K562 (cell line): ENCODE measurements at regions not wholly inside any gene's neighbourhood (a gene's known extent, or its start where the extent isn't known, plus 50 kb on each side); places are given as distances from the start of the nearest gene placed in this dataset.

ENCODE experiments used
- ATAC-seq: fragments of 200-7000 bp; cut with Tn5 transposase; 3 replicates; pipeline ENCODE4 v1.9.1; 2020; ENCODE audit warnings: moderate library complexity
- BruUV-seq: library from RNA; stranded (reverse); fragments of 400-500 nt; replicated peaks from 2 replicates; lab custom pipeline; 2021; lab: Mats Ljungman, UMichigan
- CTCF ChIA-PET: fragments of 300-600 bp; formaldehyde crosslinking; extraction: SDS; loops from one replicate; lab custom pipeline; 2021; ENCODE audit warnings: low intra/inter-chr PET ratio; lab: Yijun Ruan, JAX
- POLR2A ChIA-PET: fragments of 300-600, 350-650 bp; sonication (Branson Sonifier 250); formaldehyde crosslinking; extraction: SDS; loops from one replicate; lab custom pipeline; 2021; ENCODE audit warnings: antibody characterized with exemption, inconsistent platforms; lab: Yijun Ruan, JAX
- DNase-seq, 4 experiments: peaks; one replicate each; pipeline versions ENCODE4 v3.0.0 to v3.0.0-alpha.2; 2011 to 2018; ENCODE audit warnings: low spot score in 3 of 4, mixed read lengths in 3 of 4; ENCODE audit errors: extremely low read depth in 1 of 4
- FAIRE-seq: peaks from 2 replicates; lab custom pipeline; 2011; peaks lifted over from hg19 to GRCh38; lab: Jason Lieb, UNC
- H2AFZ ChIP-seq: 2 replicates; pipeline ENCODE4 v1.6.0; 2011; ENCODE audit warnings: low read depth, low read length, control low read depth, inconsistent platforms
- H3K27ac ChIP-seq: fragments of 200-600 bp; 3 replicates; pipeline ENCODE4 v1.8.0; 2011; ENCODE audit warnings: low read depth, mild to moderate bottlenecking, control low read depth, inconsistent platforms, low read length, moderate library complexity, mixed read lengths; ENCODE audit errors: extremely low read depth
- H3K27me3 ChIP-seq, 2 experiments: fragments of 300-600 bp in 1 of 2; 2 replicates in 1 of 2; 3 replicates in 1 of 2; pipeline versions ENCODE4 v1.6.0 to v1.8.0; 2011; ENCODE audit warnings: inconsistent platforms in 2 of 2, low read length in 2 of 2, mild to moderate bottlenecking in 1 of 2, mixed read lengths in 1 of 2, moderate library complexity in 1 of 2; ENCODE audit not compliant: control insufficient read depth in 2 of 2, insufficient read depth in 2 of 2
- H3K36me3 ChIP-seq: fragments of 300-600 bp; 3 replicates; pipeline ENCODE4 v1.8.0; 2011; ENCODE audit warnings: mild to moderate bottlenecking, low read length, inconsistent platforms; ENCODE audit not compliant: control insufficient read depth, insufficient read depth
- H3K4me1 ChIP-seq, 2 experiments: fragments of 200-600 bp in 1 of 2; replicated peaks in 1 of 2; 2 replicates in 1 of 2; 3 replicates in 1 of 2; pipeline versions ENCODE4 v1.5.1 to v1.8.0; 2011; ENCODE audit warnings: inconsistent platforms in 2 of 2, low read length in 2 of 2, mild to moderate bottlenecking in 1 of 2, mixed read lengths in 1 of 2, moderate library complexity in 1 of 2; ENCODE audit not compliant: control insufficient read depth in 2 of 2, insufficient read depth in 2 of 2
- H3K4me2 ChIP-seq: 2 replicates; pipeline ENCODE4 v1.6.1; 2011; ENCODE audit warnings: low read length, control low read depth, inconsistent platforms, mixed read lengths; ENCODE audit not compliant: insufficient read depth
- H3K4me3 ChIP-seq: fragments of 200-600 bp; sonication (generic), shearing (Covaris generic); 2 replicates; pipeline ENCODE4 v1.5.1; 2016; ENCODE audit warnings: control low read depth, inconsistent platforms
- H3K79me2 ChIP-seq: fragments of 200-600 bp; 3 replicates; pipeline ENCODE4 v1.8.0; 2011; ENCODE audit warnings: low read length, inconsistent platforms; ENCODE audit not compliant: control insufficient read depth, insufficient read depth
- H3K9ac ChIP-seq, 2 experiments: 2 replicates each; pipeline versions ENCODE4 v1.6.0 to v1.6.1; 2011; ENCODE audit warnings: low read depth in 2 of 2, low read length in 2 of 2, control low read depth in 1 of 2, inconsistent platforms in 1 of 2, mild to moderate bottlenecking in 1 of 2, mixed read lengths in 1 of 2; ENCODE audit not compliant: insufficient read depth in 1 of 2
- H3K9me1 ChIP-seq: one replicate; pipeline ENCODE4 v1.6.0; 2011; ENCODE audit warnings: inconsistent platforms, mild to moderate bottlenecking, low read length, moderate library complexity; ENCODE audit not compliant: control insufficient read depth, insufficient read depth
- H3K9me3 ChIP-seq: replicated peaks from 2 replicates; pipeline ENCODE4 v1.5.1; 2011; ENCODE audit warnings: low read depth, low read length, inconsistent platforms; ENCODE audit not compliant: control insufficient read depth, insufficient read depth
- H4K20me1 ChIP-seq: replicated peaks from 2 replicates; pipeline ENCODE4 v1.6.1; 2011; ENCODE audit warnings: low read length, inconsistent platforms, mixed read lengths; ENCODE audit not compliant: control insufficient read depth, insufficient read depth
- PHTF2 ChIP-seq: fragments of 250-450 bp; sonication (Bioruptor Pico); IDR thresholded peaks from 2 replicates; pipeline ENCODE4 v1.5.0; 2021; ENCODE audit warnings: mild to moderate bottlenecking
- PRPF4 ChIP-seq: fragments of 200-400 bp; formaldehyde crosslinking; IDR thresholded peaks from one replicate; pipeline ENCODE4 v1.6.1; 2017; ENCODE audit warnings: low read length, low read depth, mild to moderate bottlenecking; ENCODE audit not compliant: insufficient read depth, poor library complexity, severe bottlenecking
- SMC3 ChIP-seq: conservative IDR thresholded peaks from 2 replicates; pipeline ENCODE4 v1.6.1; 2011; ENCODE audit warnings: low read depth, low read length, improper control_type of control experiment; ENCODE audit not compliant: insufficient read depth
- TARDBP ChIP-seq: fragments of 450-650 bp; IDR thresholded peaks from 2 replicates; pipeline ENCODE4 v1.6.1; 2016
- ZBTB8A ChIP-seq: fragments of 450-650 bp; IDR thresholded peaks from 2 replicates; pipeline ENCODE4 v1.6.1; 2018; ENCODE audit warnings: mild to moderate bottlenecking, moderate library complexity; ENCODE audit not compliant: partially characterized antibody
- ZNF766 ChIP-seq: fragments of 200-800 bp; sonication (Bioruptor generic); conservative IDR thresholded peaks from 2 replicates; pipeline ENCODE4 v1.6.1; 2016; ENCODE audit warnings: missing genetic modification characterization, missing compliant biosample characterization
- WGBS: fragments of 100-300 bp; shearing (Covaris generic); methylation state at CpG from one replicate; pipeline ENCODE4 v1.1.6; 2016; ENCODE audit warnings: low coverage, mixed read lengths; ENCODE audit not compliant: insufficient coverage; ENCODE audit errors: missing lambda C conversion rate; 5-methylcytosine and 5-hydroxymethylcytosine counted together
- in situ Hi-C: fragments of 300-500 bp; cut with MboI; formaldehyde crosslinking; loops from 4 replicates; pipeline ENCODE4 v1.15.0; 2018; ENCODE audit warnings: inconsistent platforms, mixed read lengths
- intact Hi-C: fragments of 100-400 bp; cut with micrococcal nuclease; formaldehyde crosslinking; loops from 2 replicates; pipeline ENCODE4 v1.14.2; 2022
- TF ChIP-seq, protein P1 (sequence below): sonication (generic); formaldehyde crosslinking; IDR thresholded peaks from 2 replicates; pipeline ENCODE4 v1.8.1; 2022; ENCODE audit warnings: missing genetic modification reagents
- TF ChIP-seq, protein P2 (sequence below): fragments of 250-450 bp; sonication (Bioruptor Pico); IDR thresholded peaks from 2 replicates; pipeline ENCODE4 v1.9.0; 2021; ENCODE audit warnings: mild to moderate bottlenecking, inconsistent platforms
- TF ChIP-seq, protein P3 (sequence below): sonication (generic); formaldehyde crosslinking; IDR thresholded peaks from 2 replicates; pipeline ENCODE4 v1.5.0; 2020; ENCODE audit warnings: missing genetic modification reagents
- TF ChIP-seq, protein P4 (sequence below): IDR thresholded peaks from 3 replicates; pipeline ENCODE4 v1.6.1; 2011; ENCODE audit warnings: borderline replicate concordance, mild to moderate bottlenecking; ENCODE audit not compliant: insufficient read length, insufficient read depth

DNA sequence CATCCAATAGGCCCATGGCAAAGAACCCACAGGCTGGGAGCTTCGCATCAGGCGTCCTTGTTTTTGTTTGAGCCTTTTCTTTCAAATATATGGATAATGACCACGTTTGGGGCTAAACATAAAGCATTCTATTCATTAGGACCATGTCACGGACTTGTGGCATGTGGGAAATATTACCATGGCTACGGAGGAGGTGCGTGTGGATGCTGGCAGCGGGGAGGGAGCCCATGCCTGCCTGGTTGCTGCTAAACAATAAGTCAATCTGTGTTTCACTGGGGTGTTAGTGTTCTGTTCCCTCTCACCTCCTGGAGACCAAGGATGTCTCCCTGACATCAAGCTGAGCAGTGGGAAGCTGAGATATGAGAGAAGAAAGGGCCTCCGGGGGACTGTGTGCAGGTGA, 121.1 kb downstream of the IRS2 start:
- CTCF ChIA-PET, result no interaction called here
- in situ Hi-C loops (no loop called here), intact Hi-C loops (no loop called here)
- no peak for DNase-seq
- H3K27me3 ChIP-seq, result peaks cover 3 to 28% of the 10 kb centered on the region in 2 experiments; a peak in 3 of 5 replicates
- no peak overlapping the region for H3K9ac ChIP-seq
- H3K4me2 ChIP-seq, result no peak overlapping the region
- 3% methylated on average over 7 of the region's 8 CpGs for WGBS
- no peaks in the 10 kb centered on the region for H3K9me3 ChIP-seq
- FAIRE-seq, result no peak
- TF ChIP-seq ZNF766 (CRISPR knock-in tag) (no peak), PHTF2 (no peak), PRPF4 (no peak), ZBTB8A (no peak), SMC3 (no peak), TARDBP (no peak)
- TF ChIP-seq, protein P1, sequence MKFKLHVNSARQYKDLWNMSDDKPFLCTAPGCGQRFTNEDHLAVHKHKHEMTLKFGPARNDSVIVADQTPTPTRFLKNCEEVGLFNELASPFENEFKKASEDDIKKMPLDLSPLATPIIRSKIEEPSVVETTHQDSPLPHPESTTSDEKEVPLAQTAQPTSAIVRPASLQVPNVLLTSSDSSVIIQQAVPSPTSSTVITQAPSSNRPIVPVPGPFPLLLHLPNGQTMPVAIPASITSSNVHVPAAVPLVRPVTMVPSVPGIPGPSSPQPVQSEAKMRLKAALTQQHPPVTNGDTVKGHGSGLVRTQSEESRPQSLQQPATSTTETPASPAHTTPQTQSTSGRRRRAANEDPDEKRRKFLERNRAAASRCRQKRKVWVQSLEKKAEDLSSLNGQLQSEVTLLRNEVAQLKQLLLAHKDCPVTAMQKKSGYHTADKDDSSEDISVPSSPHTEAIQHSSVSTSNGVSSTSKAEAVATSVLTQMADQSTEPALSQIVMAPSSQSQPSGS, result no peak
- TF ChIP-seq, protein P2, sequence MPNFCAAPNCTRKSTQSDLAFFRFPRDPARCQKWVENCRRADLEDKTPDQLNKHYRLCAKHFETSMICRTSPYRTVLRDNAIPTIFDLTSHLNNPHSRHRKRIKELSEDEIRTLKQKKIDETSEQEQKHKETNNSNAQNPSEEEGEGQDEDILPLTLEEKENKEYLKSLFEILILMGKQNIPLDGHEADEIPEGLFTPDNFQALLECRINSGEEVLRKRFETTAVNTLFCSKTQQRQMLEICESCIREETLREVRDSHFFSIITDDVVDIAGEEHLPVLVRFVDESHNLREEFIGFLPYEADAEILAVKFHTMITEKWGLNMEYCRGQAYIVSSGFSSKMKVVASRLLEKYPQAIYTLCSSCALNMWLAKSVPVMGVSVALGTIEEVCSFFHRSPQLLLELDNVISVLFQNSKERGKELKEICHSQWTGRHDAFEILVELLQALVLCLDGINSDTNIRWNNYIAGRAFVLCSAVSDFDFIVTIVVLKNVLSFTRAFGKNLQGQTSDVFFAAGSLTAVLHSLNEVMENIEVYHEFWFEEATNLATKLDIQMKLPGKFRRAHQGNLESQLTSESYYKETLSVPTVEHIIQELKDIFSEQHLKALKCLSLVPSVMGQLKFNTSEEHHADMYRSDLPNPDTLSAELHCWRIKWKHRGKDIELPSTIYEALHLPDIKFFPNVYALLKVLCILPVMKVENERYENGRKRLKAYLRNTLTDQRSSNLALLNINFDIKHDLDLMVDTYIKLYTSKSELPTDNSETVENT, result no peak
- TF ChIP-seq, protein P3, sequence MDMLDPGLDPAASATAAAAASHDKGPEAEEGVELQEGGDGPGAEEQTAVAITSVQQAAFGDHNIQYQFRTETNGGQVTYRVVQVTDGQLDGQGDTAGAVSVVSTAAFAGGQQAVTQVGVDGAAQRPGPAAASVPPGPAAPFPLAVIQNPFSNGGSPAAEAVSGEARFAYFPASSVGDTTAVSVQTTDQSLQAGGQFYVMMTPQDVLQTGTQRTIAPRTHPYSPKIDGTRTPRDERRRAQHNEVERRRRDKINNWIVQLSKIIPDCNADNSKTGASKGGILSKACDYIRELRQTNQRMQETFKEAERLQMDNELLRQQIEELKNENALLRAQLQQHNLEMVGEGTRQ (CRISPR knock-in tag), result no peak
- TF ChIP-seq, protein P4, sequence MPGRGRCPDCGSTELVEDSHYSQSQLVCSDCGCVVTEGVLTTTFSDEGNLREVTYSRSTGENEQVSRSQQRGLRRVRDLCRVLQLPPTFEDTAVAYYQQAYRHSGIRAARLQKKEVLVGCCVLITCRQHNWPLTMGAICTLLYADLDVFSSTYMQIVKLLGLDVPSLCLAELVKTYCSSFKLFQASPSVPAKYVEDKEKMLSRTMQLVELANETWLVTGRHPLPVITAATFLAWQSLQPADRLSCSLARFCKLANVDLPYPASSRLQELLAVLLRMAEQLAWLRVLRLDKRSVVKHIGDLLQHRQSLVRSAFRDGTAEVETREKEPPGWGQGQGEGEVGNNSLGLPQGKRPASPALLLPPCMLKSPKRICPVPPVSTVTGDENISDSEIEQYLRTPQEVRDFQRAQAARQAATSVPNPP, result no peak
- BruUV-seq, result no TSS peak
- H3K9me1 ChIP-seq, result no peaks in the 10 kb centered on the region
- 0 out of 2 replicates have a peak, but pooled peaks cover 3% of the 10 kb centered on the region for H4K20me1 ChIP-seq
- H3K4me3 ChIP-seq, result no peak overlapping the region
- no peak overlapping the region for H2AFZ ChIP-seq
- peaks cover 0 to 3% of the 10 kb centered on the region in 2 experiments; a peak in 2 of 5 replicates for H3K4me1 ChIP-seq
- ATAC-seq, result no peak
- no peaks in the 10 kb centered on the region for H3K36me3 ChIP-seq
- POLR2A ChIA-PET, result interaction anchor here (0.6 to 0.8 kb wide), 2 partner anchors 11 to 13 kb away, joined by 3 to 4 read pairs; no protein-coding TSS in a partner anchor
- no peaks in the 10 kb centered on the region for H3K79me2 ChIP-seq
- H3K27ac ChIP-seq, result no peak overlapping the region
